GM23248 (cell line): ENCODE measurements at regions not wholly inside any gene's neighbourhood (a gene's known extent, or its start where the extent isn't known, plus 50 kb on each side); places are given as distances from the start of the nearest gene placed in this dataset.

Experiments
- EZH2 ChIP-seq: fragments of 200-600 bp; sonication (generic); IDR thresholded peaks from 2 replicates; pipeline ENCODE4 v1.6.1; 2018; ENCODE audit warnings: antibody characterized with exemption, mild to moderate bottlenecking; ENCODE audit not compliant: insufficient read depth, poor library complexity, severe bottlenecking
- EZH2phosphoT487 ChIP-seq: fragments of 200-600 bp; sonication (generic); IDR thresholded peaks from 2 replicates; pipeline ENCODE4 v1.6.1; 2018; ENCODE audit warnings: antibody characterized with exemption, moderate library complexity, mild to moderate bottlenecking, low read depth; ENCODE audit not compliant: insufficient read depth

- no peak for TF ChIP-seq EZH2phosphoT487
- no peak for TF ChIP-seq EZH2
Measured at GRCh38 chr14:29108908-29109307, 342.3 kb downstream of the FOXG1 start.
